HEK293 (cell line): ENCODE measurements at regions not wholly inside any gene's neighbourhood (a gene's known extent, or its start where the extent isn't known, plus 50 kb on each side); places are given as distances from the start of the nearest gene placed in this dataset.

Experiments
- TCF7L2 ChIP-seq: IDR thresholded peaks from 2 replicates; pipeline ENCODE4 v1.6.1; 2011; ENCODE audit warnings: low read depth, mild to moderate bottlenecking, inconsistent platforms, low read length, moderate library complexity, borderline replicate concordance
- ZNF121 ChIP-seq: fragments of 450-650 bp; formaldehyde crosslinking; IDR thresholded peaks from 2 replicates; pipeline ENCODE4 v1.5.1; 2016; ENCODE audit warnings: missing biosample characterization, missing genetic modification characterization
- ZNF169 ChIP-seq: fragments of 450-650 bp; formaldehyde crosslinking; IDR thresholded peaks from 2 replicates; pipeline ENCODE4 v1.5.1; 2016; ENCODE audit warnings: missing biosample characterization, missing genetic modification characterization
- ZNF580 ChIP-seq: fragments of 450-650 bp; formaldehyde crosslinking; IDR thresholded peaks from 2 replicates; pipeline ENCODE4 v1.5.1; 2016; ENCODE audit warnings: missing biosample characterization, missing genetic modification characterization
- ZNF623 ChIP-seq: fragments of 450-650 bp; formaldehyde crosslinking; IDR thresholded peaks from 2 replicates; pipeline ENCODE4 v1.5.1; 2016; ENCODE audit warnings: missing biosample characterization, missing genetic modification characterization

- TF ChIP-seq ZNF623 (tag by site-specific recombination) = no peak
- no peak for TF ChIP-seq TCF7L2
- TF ChIP-seq ZNF121 = no peak
- TF ChIP-seq ZNF169 (tag by site-specific recombination) = no peak
- no peak for TF ChIP-seq ZNF580 (tag by site-specific recombination)
Measured at GRCh38 chr10:78780551-78780961, 288.2 kb upstream of the ZMIZ1 start.
